ENCODE measurements at regions not wholly inside any gene's neighbourhood (a gene's known extent, or its start where the extent isn't known, plus 50 kb on each side); places are given as distances from the start of the nearest gene placed in this dataset.

GRCh38 chr9:126215486-126215885 lies 111.1 kb upstream of the MVB12B start:
- TF ChIP-seq, protein P1, sequence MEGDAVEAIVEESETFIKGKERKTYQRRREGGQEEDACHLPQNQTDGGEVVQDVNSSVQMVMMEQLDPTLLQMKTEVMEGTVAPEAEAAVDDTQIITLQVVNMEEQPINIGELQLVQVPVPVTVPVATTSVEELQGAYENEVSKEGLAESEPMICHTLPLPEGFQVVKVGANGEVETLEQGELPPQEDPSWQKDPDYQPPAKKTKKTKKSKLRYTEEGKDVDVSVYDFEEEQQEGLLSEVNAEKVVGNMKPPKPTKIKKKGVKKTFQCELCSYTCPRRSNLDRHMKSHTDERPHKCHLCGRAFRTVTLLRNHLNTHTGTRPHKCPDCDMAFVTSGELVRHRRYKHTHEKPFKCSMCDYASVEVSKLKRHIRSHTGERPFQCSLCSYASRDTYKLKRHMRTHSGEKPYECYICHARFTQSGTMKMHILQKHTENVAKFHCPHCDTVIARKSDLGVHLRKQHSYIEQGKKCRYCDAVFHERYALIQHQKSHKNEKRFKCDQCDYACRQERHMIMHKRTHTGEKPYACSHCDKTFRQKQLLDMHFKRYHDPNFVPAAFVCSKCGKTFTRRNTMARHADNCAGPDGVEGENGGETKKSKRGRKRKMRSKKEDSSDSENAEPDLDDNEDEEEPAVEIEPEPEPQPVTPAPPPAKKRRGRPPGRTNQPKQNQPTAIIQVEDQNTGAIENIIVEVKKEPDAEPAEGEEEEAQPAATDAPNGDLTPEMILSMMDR (conservative IDR thresholded peaks at IDR 0.05): no peak
- TF ChIP-seq ZFX (IDR thresholded peaks at IDR 0.05): no peak

Measured in C4-2B (cell line).